DMS153 (cell line): ENCODE measurements at regions not wholly inside any gene's neighbourhood (a gene's known extent, or its start where the extent isn't known, plus 50 kb on each side); places are given as distances from the start of the nearest gene placed in this dataset.
"Not testable (repeated sequence)": the region's sequence is repeated elsewhere in the genome, so short reads cannot be mapped to it uniquely, and the experiment has no call there.

Source experiments
- DNase-seq: peaks from one replicate; lab custom pipeline; 2025; lab: John Stamatoyannopoulos, UW

- no peak for DNase-seq
Observed at GRCh38 chr3:3446251-3446650, 266.8 kb upstream of the CRBN start.

DNA sequence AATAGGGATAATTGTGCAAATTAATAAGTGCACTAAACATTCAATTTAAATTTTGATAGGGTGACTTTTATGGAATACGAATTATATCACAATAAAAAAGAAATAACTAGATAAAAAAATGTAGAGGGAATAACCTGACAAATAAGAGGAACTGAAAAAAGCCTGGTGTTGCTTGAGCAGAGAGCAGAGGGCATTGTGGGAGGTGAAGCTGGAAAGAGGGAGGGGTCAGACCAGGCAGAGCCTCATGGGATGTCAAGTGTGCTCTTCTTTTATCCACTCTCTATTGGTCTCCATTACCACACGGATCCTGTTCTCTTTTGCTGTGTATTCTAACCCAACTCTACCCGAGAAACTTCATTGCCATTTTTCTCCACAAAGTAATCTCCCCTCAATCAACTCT, 264.0 kb upstream of the CRBN start:
- no peak for DNase-seq

DNA sequence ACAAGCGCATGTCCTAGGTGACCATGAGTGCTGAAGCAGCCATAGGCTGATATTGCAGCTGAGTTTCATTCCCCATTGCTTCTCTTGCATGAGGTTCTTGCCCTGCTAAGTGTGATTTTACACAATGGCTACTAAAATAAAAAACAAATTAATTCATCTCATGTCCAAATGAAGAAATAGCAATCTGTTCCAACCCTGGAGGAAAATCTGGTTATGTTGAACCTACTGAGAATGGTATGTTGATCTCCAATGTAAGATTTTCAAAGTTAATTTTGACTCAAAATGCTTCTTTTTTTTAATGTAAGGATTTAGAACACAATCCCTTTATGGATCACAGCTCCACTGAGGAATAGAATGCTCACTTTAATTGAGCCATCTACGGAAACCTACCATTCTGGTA, 254.2 kb upstream of the CRBN start:
- no peak for DNase-seq

- DNase-seq, result no peak
Observed at GRCh38 chr3:3429841-3430240, 250.3 kb upstream of the CRBN start.

GRCh38 chr3:3407707-3408106, 228.2 kb upstream of the CRBN start:
- DNase-seq, result not testable (repeated sequence)

- DNase-seq, result no peak
Observed at GRCh38 chr3:3405131-3405530, 225.6 kb upstream of the CRBN start.

DNA sequence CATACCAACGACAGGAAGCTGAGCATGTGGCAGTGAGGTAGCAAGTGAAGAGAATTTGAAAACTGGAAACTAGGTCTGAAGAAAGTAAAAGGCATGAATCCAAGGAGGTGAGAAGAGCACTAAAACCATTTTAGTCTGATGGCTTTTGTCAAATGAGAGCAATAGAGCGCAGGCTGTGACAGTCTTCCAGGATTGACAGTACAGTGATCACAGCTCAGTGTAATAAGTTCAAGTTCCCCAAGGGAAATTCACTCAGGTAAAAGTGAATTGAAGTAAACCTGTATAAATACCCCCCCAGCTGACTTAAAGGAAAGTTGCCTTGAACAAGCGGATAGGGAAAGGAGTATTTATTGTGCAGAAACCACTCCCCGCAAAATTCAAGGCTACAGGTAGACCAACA, 224.2 kb upstream of the CRBN start:
- DNase-seq, result no peak

DNA sequence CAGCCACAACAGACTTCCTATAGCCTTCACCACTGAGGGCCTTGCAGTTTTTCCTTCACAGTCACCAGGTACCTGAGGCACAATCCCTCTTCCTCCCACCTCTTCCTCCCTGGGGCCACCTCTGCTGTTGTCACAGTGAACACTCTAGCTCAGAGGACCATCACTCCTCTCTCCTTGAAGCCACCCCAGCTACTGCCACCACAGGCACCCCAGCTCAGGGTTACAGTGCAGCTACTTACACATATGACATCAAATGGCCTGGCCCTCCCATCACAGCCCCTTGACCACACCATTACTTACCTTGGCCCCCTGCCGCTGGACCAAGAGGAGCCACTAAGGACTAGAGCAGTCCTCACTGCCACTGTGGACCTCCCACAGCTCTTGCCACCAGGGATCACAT, 213.5 kb upstream of the CRBN start:
- DNase-seq, result no peak

GRCh38 chr3:3383461-3383860, 204.0 kb upstream of the CRBN start:
- no peak for DNase-seq

GRCh38 chr3:3372210-3372777, 192.8 kb upstream of the CRBN start:
- DNase-seq, result no peak

DNA sequence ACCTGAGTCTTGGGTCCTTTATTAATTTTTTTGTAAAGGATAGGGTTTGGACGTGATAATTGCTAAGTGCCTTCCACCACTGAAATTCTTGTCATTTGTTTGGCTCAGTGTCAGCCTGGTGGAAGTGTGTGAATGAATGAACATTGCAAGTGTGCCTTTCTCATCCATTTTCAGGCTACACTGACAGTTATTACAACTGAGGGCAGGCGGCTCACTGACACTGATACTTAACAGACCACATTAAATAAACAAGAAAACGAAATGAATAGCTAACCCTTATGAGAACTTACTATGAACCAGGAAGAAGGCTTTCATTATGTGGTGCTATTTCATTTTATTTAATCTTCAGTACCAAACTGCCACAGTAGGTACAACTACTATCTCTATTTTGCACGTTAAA, 188.8 kb upstream of the CRBN start:
- DNase-seq, result no peak

DNA sequence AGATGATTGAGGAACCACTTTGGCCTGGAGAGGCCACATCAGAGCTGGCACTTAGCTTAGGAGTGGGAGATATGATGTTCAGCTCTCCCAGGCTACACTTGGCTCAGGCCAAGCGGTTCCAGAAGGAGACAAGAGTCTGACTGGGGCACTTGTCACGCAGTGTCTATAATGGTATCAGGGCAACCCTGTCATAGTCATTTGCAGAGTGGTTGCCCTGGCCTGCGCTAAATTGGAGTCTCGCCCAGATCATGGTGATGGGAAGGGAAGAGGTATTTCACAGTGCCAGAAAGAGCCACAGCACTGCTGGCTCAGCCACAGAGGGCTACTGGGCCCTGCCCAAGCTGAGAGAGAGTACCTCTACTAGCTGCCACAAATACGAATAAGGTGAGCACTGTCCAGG, 186.9 kb upstream of the CRBN start:
- DNase-seq, result no peak

DNA sequence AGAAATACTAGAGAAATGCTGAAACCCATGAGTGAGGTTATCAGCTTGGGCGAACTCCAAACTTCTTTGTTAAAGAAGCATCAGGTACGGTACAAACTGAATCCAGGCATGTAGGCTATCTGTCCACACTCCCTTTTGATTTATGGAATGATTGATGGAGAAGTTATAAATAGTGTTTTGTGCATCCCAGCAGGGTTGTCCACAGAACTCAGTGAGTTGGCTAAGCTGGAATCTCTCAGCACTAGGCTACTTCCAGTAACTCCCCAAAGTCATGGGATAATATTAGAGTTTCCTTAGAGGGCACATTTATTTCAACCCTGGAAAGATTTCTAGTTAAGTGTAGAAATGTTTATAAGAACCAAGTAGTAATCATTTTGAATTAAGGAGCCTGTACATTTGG, 186.2 kb upstream of the CRBN start:
- no peak for DNase-seq

GRCh38 chr3:3356846-3357245, 177.4 kb upstream of the CRBN start:
- no peak for DNase-seq

GRCh38 chr3:3355442-3355841, 176.0 kb upstream of the CRBN start:
- no peak for DNase-seq

DNA sequence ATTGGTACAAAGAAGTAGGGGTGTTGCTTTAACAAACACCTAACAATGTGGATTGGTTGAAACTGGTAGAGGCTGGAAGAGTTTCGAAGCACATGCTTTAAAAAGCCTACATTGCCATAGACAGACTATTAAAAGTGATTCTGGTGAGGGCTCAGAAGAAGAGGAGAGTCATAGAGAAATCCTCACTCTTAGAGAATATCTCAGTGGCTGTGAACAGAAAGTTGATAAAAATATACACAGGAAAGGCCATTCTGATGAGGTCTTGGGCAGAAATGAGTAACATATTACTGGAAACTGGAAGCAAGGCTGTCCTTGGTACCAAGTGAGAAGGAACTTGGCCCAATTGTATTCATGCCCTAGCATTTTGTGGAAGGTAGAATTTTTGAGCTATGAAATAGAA, 173.7 kb upstream of the CRBN start:
- DNase-seq, result no peak

DNA sequence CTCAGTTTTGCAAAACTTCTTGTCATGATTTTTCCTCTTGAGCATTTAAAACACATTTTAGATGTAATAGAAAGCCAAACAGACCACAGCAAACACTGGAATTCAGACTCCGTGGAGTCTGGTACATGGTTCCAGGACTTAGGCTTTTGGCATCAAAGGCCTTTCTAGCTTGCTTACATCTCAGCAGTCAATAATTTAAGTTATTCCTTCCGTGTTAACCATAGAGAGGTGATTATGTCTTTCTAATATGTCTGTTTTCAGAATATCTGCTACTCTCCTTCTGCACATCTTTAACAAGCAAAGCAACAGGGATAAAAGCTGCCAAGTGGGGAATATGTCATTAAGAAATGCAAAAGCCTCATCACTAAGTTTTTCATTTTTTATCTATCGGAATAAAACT, 171.7 kb upstream of the CRBN start:
- no peak for DNase-seq

- not testable (repeated sequence) for DNase-seq
Observed at GRCh38 chr3:3347056-3347455, 167.6 kb upstream of the CRBN start.

GRCh38 chr3:3346556-3346955, 167.1 kb upstream of the CRBN start:
- DNase-seq, result no peak

GRCh38 chr3:3342141-3342540, 162.7 kb upstream of the CRBN start:
- no peak for DNase-seq

DNA sequence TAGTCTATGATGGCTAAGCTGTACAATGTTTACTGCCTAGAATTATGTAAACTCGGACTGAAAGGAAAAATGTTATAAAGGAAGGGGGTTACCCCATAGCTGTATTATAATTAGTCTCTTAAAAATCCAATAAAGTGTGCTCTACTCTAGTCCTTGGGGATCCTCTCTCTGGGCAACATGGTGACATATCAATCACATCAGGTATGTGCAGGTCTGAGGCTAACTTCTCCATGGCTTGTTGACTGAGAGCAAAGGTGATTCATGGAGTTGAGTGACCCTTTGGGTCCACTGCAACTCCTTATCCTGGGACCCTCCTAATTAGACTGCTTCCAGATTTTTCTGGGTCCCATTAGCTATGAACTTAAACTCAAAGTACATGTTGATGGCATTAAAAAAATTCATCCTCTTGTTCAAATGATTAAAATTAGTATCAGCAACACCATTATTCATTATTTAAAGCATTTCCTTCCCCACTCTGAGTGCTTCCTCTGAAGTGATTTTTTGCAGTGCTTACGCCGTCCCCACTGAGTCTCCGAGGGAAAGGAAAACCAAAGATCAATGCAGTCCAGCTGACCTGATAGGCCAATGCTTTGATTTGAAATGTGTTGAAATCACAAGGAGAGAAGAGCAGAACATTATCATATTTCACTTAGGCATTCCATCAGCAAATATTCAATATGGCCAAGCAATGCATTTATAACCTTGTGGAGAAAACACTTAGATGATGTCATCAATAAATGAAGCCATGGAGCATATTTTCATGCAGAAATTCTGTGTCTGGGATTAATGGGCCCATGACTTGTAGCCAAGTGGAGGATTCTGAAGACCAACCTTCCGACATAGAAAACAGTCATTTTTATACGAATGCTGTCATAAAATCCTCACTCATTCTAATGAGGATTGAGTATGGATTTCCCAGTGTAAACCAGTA, 161.7 kb upstream of the CRBN start:
- DNase-seq, result no peak

GRCh38 chr3:3340526-3340925, 161.0 kb upstream of the CRBN start:
- no peak for DNase-seq

DNA sequence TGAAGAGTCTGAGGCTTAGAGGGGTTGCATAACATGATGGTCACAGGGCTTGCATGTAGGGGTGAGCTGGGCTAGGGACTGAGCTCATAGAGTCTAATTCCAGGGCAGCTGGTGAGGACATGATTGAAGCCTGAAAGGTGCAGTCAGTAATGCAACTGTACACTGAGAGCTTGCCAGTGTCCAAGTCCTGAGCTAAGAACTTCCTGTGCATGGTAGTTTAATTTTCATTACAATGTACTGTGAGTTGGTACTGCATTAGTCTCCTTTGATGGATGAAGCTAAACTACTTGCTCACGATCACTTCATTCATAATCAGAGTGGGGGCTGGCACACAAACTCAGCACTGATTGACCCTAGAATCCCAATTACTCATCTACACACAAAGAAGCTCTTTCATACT, 156.4 kb upstream of the CRBN start:
- no peak for DNase-seq

DNA sequence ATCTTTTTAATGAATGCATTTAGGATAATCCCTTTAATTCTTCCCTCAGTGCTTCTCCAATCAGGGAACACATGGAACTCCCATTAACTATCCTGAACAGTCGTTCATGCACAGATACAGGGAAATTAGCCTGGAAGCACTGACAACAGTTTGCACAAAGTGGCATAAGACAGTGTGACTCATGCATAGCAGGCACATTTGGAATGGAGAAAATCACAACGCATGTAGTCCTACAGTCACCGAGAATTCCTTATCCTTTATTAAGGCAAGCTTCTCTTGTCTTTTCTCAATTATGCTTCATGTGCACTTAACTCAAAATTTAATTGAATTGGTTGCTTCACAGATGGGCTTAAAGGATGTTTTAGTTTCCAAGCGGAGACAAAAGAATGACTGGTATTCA, 155.0 kb upstream of the CRBN start:
- no peak for DNase-seq
